ENCODE measurements at regions not wholly inside any gene's neighbourhood (a gene's known extent, or its start where the extent isn't known, plus 50 kb on each side); places are given as distances from the start of the nearest gene placed in this dataset.

DNA sequence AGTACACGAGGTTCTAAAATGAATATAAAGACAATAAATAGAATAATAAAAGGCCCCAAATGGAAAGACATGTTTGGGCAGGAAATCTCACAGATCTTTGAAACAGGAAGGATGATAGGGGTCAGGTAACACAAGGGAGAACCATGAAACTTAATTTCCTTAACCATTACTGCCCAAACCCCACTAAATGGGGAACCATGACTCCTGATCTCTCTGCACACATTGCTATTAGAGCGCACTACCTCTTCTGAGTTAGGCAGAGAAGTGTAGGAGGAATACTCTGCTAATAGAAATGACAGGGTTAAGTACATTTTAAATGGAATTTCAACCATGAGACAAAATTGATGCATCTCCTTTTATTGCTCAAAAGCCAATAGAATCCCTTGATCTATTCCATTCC is 213.7 kb upstream of the SETBP1 start:
- no peak for TF ChIP-seq EZH2 (IDR thresholded peaks at IDR 0.05; ENCODE audit: low read length)
- TF ChIP-seq, protein P1, sequence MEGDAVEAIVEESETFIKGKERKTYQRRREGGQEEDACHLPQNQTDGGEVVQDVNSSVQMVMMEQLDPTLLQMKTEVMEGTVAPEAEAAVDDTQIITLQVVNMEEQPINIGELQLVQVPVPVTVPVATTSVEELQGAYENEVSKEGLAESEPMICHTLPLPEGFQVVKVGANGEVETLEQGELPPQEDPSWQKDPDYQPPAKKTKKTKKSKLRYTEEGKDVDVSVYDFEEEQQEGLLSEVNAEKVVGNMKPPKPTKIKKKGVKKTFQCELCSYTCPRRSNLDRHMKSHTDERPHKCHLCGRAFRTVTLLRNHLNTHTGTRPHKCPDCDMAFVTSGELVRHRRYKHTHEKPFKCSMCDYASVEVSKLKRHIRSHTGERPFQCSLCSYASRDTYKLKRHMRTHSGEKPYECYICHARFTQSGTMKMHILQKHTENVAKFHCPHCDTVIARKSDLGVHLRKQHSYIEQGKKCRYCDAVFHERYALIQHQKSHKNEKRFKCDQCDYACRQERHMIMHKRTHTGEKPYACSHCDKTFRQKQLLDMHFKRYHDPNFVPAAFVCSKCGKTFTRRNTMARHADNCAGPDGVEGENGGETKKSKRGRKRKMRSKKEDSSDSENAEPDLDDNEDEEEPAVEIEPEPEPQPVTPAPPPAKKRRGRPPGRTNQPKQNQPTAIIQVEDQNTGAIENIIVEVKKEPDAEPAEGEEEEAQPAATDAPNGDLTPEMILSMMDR (optimal IDR thresholded peaks at IDR 0.05 in 1 of 3, IDR thresholded peaks at IDR 0.05 in 1 of 3, conservative IDR thresholded peaks at IDR 0.05 in 1 of 3; ENCODE audit: extremely low read depth in 1 of 3, insufficient read depth in 2 of 3, low read length in 3 of 3), result no peak

All from keratinocyte (primary cell).